Suprapubic skin (tissue), 4 donors: ENCODE measurements at regions not wholly inside any gene's neighbourhood (a gene's known extent, or its start where the extent isn't known, plus 50 kb on each side); places are given as distances from the start of the nearest gene placed in this dataset.

Source experiments
- CTCF ChIP-seq, 2 donors: fragments of 200-600 bp in 1 of 2; fragments of 450-650 bp in 1 of 2; sonication (generic) in 1 of 2; IDR thresholded peaks; one replicate each; pipeline ENCODE4 v1.5.1; 2016 to 2019; ENCODE audit warnings: antibody characterized with exemption in 2 of 2, mild to moderate bottlenecking in 1 of 2, moderate library complexity in 1 of 2
- POLR2A ChIP-seq, 2 donors: fragments of 450-650 bp; IDR thresholded peaks; one replicate each; pipeline ENCODE4 v1.6.1; 2017; ENCODE audit warnings: antibody characterized with exemption in 2 of 2, mild to moderate bottlenecking in 2 of 2, moderate library complexity in 2 of 2
- POLR2AphosphoS5 ChIP-seq, 3 donors: sonication (generic); formaldehyde crosslinking; IDR thresholded peaks; one replicate each; pipeline ENCODE4 v1.6.1; 2017; ENCODE audit warnings: antibody characterized with exemption in 3 of 3

- TF ChIP-seq CTCF (IDR thresholded peaks at IDR 0.05) (no peak), POLR2A (IDR thresholded peaks at IDR 0.05) (no peak), POLR2AphosphoS5 (IDR thresholded peaks at IDR 0.05) (no peak)
Observed at GRCh38 chr10:52387744-52388143, 73.7 kb downstream of the DKK1 start.
